ENCODE measurements at regions not wholly inside any gene's neighbourhood (a gene's known extent, or its start where the extent isn't known, plus 50 kb on each side); places are given as distances from the start of the nearest gene placed in this dataset.

- H3K27me3 Mint-ChIP-seq (ENCODE audit: insufficient read depth) = no peaks in the 10 kb centered on the region; the same call in 1 of the 2 replicates
- DNase-seq = no peak
- no peak for TF ChIP-seq CTCF (IDR thresholded peaks at IDR 0.05)
Measured at GRCh38 chr6:141634269-141634668, 498.5 kb upstream of the GJE1 start.

DNA sequence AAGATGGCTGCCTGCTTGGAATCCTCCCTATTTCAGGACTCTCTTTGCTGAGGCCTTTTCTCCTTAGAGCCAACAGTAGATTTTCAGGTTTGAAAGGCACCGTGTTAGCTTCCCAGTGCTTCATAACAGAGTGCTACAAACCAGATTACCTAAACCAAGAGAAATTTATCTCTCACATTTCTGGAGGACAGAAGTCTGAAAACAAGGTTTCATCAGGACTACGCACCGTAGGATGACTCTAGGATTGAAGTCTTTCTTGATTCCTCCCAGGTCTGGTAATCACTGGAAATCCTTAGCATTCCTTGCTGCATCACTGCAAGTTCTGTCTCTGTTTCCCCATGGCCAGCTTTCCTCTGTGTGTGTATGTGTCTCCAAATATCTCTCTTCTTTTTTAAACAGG is 508.4 kb upstream of the GJE1 start:
- DNase-seq = no peak
- no peak overlapping the region for H3K4me3 Mint-ChIP-seq
- peaks cover 6% of the 10 kb centered on the region for H3K4me1 Mint-ChIP-seq (ENCODE audit: low read depth)
- no peaks in the 10 kb centered on the region for H3K27me3 Mint-ChIP-seq (ENCODE audit: insufficient read depth)
- no peak for TF ChIP-seq CTCF (IDR thresholded peaks at IDR 0.05)
- peaks cover 5% of the 10 kb centered on the region for H3K36me3 Mint-ChIP-seq (ENCODE audit: low read depth)
- H3K27ac Mint-ChIP-seq = no peak overlapping the region
- H3K9me3 Mint-ChIP-seq = peaks cover 4% of the 10 kb centered on the region; the same call in 1 of the 2 replicates

More at GRCh38 chr6:141634269-141634668, 498.5 kb upstream of the GJE1 start:
- no peaks in the 10 kb centered on the region for H3K4me1 Mint-ChIP-seq (ENCODE audit: low read depth)
- H3K4me3 Mint-ChIP-seq = no peak overlapping the region
- H3K36me3 Mint-ChIP-seq (ENCODE audit: low read depth) = no peaks in the 10 kb centered on the region
- no peak overlapping the region for H3K27ac Mint-ChIP-seq
- H3K9me3 Mint-ChIP-seq = no peaks in the 10 kb centered on the region

DNA sequence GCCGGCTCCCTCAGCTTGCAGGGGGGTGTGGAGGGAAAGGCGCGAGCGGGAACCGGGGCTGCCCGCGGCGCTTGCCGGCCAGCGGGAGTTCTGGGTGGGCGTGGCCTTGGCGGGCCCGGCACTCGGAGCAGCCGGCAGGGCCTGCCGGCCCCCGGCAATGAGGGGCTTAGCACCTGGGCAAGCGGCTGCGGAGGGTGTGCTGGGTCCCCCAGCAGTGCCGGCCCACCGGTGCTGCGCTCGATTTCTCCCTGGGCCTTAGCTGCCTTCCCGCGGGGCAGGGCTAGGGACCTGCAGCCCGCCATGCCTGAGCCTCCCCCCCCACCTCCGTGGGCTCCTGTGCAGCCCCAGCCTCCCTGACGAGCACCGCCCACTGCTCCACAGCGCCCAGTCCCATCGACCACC is 514.5 kb upstream of the GJE1 start:
- Mint-ChIP-seq H3K4me1 (ENCODE audit: low read depth) (no peaks in the 10 kb centered on the region), H3K9me3 (peaks cover 9% of the 10 kb centered on the region), H3K36me3 (ENCODE audit: low read depth) (no peaks in the 10 kb centered on the region), H3K4me3 (no peak overlapping the region), H3K27ac (no peak overlapping the region), H3K27me3 (ENCODE audit: insufficient read depth) (no peaks in the 10 kb centered on the region; the same call in 1 of the 2 replicates)
- DNase-seq = no peak
- no peak for TF ChIP-seq CTCF (IDR thresholded peaks at IDR 0.05)

DNA sequence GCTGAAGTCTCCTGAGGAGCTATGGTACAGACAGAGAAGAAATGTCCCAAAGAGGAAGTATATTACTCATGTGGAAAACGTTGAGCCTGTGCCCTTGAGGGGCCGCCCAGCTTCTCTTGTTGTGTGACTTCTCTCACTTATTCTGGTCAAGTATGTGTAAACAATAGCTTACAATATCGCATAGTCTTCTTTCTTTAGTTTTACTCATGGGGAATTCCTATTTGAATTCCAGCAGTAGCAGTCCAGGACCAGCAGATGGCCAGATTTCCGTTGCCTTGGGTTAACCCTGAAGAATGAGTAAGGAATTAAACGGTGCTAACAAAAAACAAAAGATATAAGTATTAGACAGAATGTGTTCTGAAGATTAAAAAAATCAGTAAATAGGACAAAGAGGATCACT is 522.0 kb upstream of the GJE1 start:
- no peak for DNase-seq
- Mint-ChIP-seq H3K36me3 (ENCODE audit: low read depth) (peaks cover 25% of the 10 kb centered on the region), H3K27ac (no peak overlapping the region)

GRCh38 chr6:141607956-141608355 is 524.8 kb upstream of the GJE1 start:
- Mint-ChIP-seq H3K27me3 (ENCODE audit: insufficient read depth) (no peaks in the 10 kb centered on the region), H3K9me3 (peaks cover 20% of the 10 kb centered on the region), H3K36me3 (ENCODE audit: low read depth) (peaks cover 26% of the 10 kb centered on the region), H3K27ac (no peak overlapping the region; the same call in 1 of the 2 replicates), H3K4me1 (ENCODE audit: low read depth) (no peaks in the 10 kb centered on the region), H3K4me3 (no peak overlapping the region)
- no peak for TF ChIP-seq CTCF (IDR thresholded peaks at IDR 0.05)
- peak; percentile 20 for DNase-seq

More for the DNA sequence above, 522.0 kb upstream of the GJE1 start:
- no peaks in the 10 kb centered on the region for H3K4me1 Mint-ChIP-seq (ENCODE audit: low read depth)
- H3K9me3 Mint-ChIP-seq = peaks cover 20% of the 10 kb centered on the region
- peak; percentile 58 for TF ChIP-seq CTCF (IDR thresholded peaks at IDR 0.05)
- H3K27me3 Mint-ChIP-seq (ENCODE audit: insufficient read depth) = no peaks in the 10 kb centered on the region
- no peak overlapping the region for H3K4me3 Mint-ChIP-seq

GRCh38 chr6:141598487-141598886 is 534.2 kb upstream of the GJE1 start:
- Mint-ChIP-seq H3K4me3 (no peak overlapping the region), H3K27ac (peak overlapping the region; percentile 59), H3K36me3 (ENCODE audit: low read depth) (peaks cover 7% of the 10 kb centered on the region; the same call in 1 of the 2 replicates), H3K4me1 (ENCODE audit: low read depth) (peaks cover 35% of the 10 kb centered on the region), H3K27me3 (ENCODE audit: insufficient read depth) (no peaks in the 10 kb centered on the region), H3K9me3 (no peaks in the 10 kb centered on the region; the same call in 1 of the 2 replicates)
- no peak for TF ChIP-seq CTCF (IDR thresholded peaks at IDR 0.05)
- no peak for DNase-seq

Measured in HFFc6 (cell line).